ENCODE measurements at regions not wholly inside any gene's neighbourhood (a gene's known extent, or its start where the extent isn't known, plus 50 kb on each side); places are given as distances from the start of the nearest gene placed in this dataset.

GRCh38 chr7:16347066-16347826, 74.1 kb downstream of the CRPPA start:
- H3K4me1 Mint-ChIP-seq (ENCODE audit: low read depth, unreplicated experiment): peaks cover 29% of the 10 kb centered on the region
- Histone ChIP-seq H3K4me3 (ENCODE audit: insufficient read depth, low read depth, low read length) (no peak overlapping the region), H3K36me3 (ENCODE audit: insufficient read depth, low read length) (no peaks in the 10 kb centered on the region), H3K9me3 (ENCODE audit: insufficient read depth, low read depth, low read length) (no peaks in the 10 kb centered on the region), H3K79me2 (ENCODE audit: insufficient read depth, low read length) (no peaks in the 10 kb centered on the region), H4K20me1 (ENCODE audit: insufficient read depth, low read length) (no peaks in the 10 kb centered on the region), H3K4me2 (ENCODE audit: low read length) (peak overlapping the region; percentile 57), H2AFZ (ENCODE audit: low read depth, low read length) (no peak overlapping the region), H3K9ac (ENCODE audit: low read length) (no peak overlapping the region), H3K27ac (ENCODE audit: low read depth, low read length) (peak overlapping the region; percentile 60), H3K27me3 (ENCODE audit: insufficient read depth, low read length) (no peaks in the 10 kb centered on the region), H3K4me1 (ENCODE audit: insufficient read depth, low read length) (peaks cover 31% of the 10 kb centered on the region)
- H3K4me3 Mint-ChIP-seq (ENCODE audit: unreplicated experiment): no peak overlapping the region
- H3K27ac Mint-ChIP-seq (ENCODE audit: unreplicated experiment): peak overlapping the region; percentile 89
- TF ChIP-seq CTCF (IDR thresholded peaks at IDR 0.05; ENCODE audit: insufficient read depth, low read depth, low read length) (no peak), EZH2 (IDR thresholded peaks at IDR 0.05; ENCODE audit: insufficient read depth, low read length) (no peak)
- H3K27me3 Mint-ChIP-seq (ENCODE audit: low read depth, unreplicated experiment): no peaks in the 10 kb centered on the region
- H3K9me3 Mint-ChIP-seq (ENCODE audit: unreplicated experiment): peaks cover 5% of the 10 kb centered on the region
- FAIRE-seq (peak; percentile 37), DNase-seq (ENCODE audit: low read depth) (peak; percentile 47)
- peaks cover 2% of the 10 kb centered on the region for H3K36me3 Mint-ChIP-seq (ENCODE audit: low read depth, unreplicated experiment)

GRCh38 chr7:16345979-16346958, 75.1 kb downstream of the CRPPA start:
- peak; percentile 95 for DNase-seq (ENCODE audit: low read depth)
- no peak overlapping the region for H3K4me3 ChIP-seq (ENCODE audit: insufficient read depth, low read depth, low read length)
- H3K9me3 ChIP-seq (ENCODE audit: insufficient read depth, low read depth, low read length): no peaks in the 10 kb centered on the region
- H2AFZ ChIP-seq (ENCODE audit: low read depth, low read length): no peak overlapping the region
- H3K79me2 ChIP-seq (ENCODE audit: insufficient read depth, low read length): no peaks in the 10 kb centered on the region
- Mint-ChIP-seq H3K27me3 (ENCODE audit: low read depth, unreplicated experiment) (no peaks in the 10 kb centered on the region), H3K27ac (ENCODE audit: unreplicated experiment) (peak overlapping the region; percentile 98), H3K4me1 (ENCODE audit: low read depth, unreplicated experiment) (peaks cover 29% of the 10 kb centered on the region), H3K4me3 (ENCODE audit: unreplicated experiment) (peak overlapping the region; percentile 29), H3K36me3 (ENCODE audit: low read depth, unreplicated experiment) (peaks cover 2% of the 10 kb centered on the region), H3K9me3 (ENCODE audit: unreplicated experiment) (peaks cover 5% of the 10 kb centered on the region)
- H3K4me2 ChIP-seq (ENCODE audit: low read length): peak overlapping the region; percentile 57
- FAIRE-seq: peak; percentile 99
- peak overlapping the region; percentile 3 for H3K9ac ChIP-seq (ENCODE audit: low read length)
- H4K20me1 ChIP-seq (ENCODE audit: insufficient read depth, low read length): no peaks in the 10 kb centered on the region
- H3K36me3 ChIP-seq (ENCODE audit: insufficient read depth, low read length): no peaks in the 10 kb centered on the region
- no peaks in the 10 kb centered on the region for H3K27me3 ChIP-seq (ENCODE audit: insufficient read depth, low read length)
- TF ChIP-seq CTCF (IDR thresholded peaks at IDR 0.05; ENCODE audit: insufficient read depth, low read depth, low read length): no peak
- no peak for TF ChIP-seq EZH2 (IDR thresholded peaks at IDR 0.05; ENCODE audit: insufficient read depth, low read length)
- peak overlapping the region; percentile 60 for H3K27ac ChIP-seq (ENCODE audit: low read depth, low read length)
- peaks cover 31% of the 10 kb centered on the region for H3K4me1 ChIP-seq (ENCODE audit: insufficient read depth, low read length)

Data from astrocyte (in vitro differentiated cells and primary cell).